MM.1S (cell line): ENCODE measurements at regions not wholly inside any gene's neighbourhood (a gene's known extent, or its start where the extent isn't known, plus 50 kb on each side); places are given as distances from the start of the nearest gene placed in this dataset.

ENCODE experiments used
- DNase-seq: peaks from one replicate; pipeline ENCODE4 v3.0.0-alpha.2; 2015
- H2AFZ ChIP-seq: fragments of 300-600 bp; sonication (generic); 2 replicates; pipeline ENCODE4 v1.6.0; 2016; ENCODE audit warnings: antibody characterized with exemption, low read length
- H3F3A ChIP-seq: fragments of 300-600 bp; sonication (generic); 2 replicates; pipeline ENCODE4 v1.6.1; 2016; ENCODE audit warnings: mild to moderate bottlenecking, antibody characterized with exemption, low read length, moderate library complexity, mixed read lengths; ENCODE audit not compliant: insufficient read depth
- H3K27ac ChIP-seq: fragments of 300-600 bp; sonication (generic); 2 replicates; pipeline ENCODE4 v1.5.1; 2016; ENCODE audit warnings: mild to moderate bottlenecking, low read length
- H3K27me3 ChIP-seq: fragments of 300-600 bp; sonication (generic); replicated peaks from 2 replicates; pipeline ENCODE4 v1.6.0; 2016; ENCODE audit warnings: low read length; ENCODE audit not compliant: insufficient read depth
- H3K36me3 ChIP-seq: fragments of 300-600 bp; sonication (generic); replicated peaks from 2 replicates; pipeline ENCODE4 v1.6.1; 2016; ENCODE audit warnings: mild to moderate bottlenecking, low read length, mixed read lengths; ENCODE audit not compliant: insufficient read depth
- H3K4me1 ChIP-seq: fragments of 300-600 bp; sonication (generic); 2 replicates; pipeline ENCODE4 v1.6.1; 2016; ENCODE audit warnings: low read length, mixed read lengths
- H3K4me2 ChIP-seq: fragments of 300-600 bp; sonication (generic); 2 replicates; pipeline ENCODE4 v1.6.0; 2016; ENCODE audit warnings: low read depth, low read length
- H3K4me3 ChIP-seq: fragments of 300-600 bp; sonication (generic); 2 replicates; pipeline ENCODE4 v1.5.1; 2016; ENCODE audit warnings: low read length, mixed read lengths
- H3K79me2 ChIP-seq: fragments of 300-600 bp; sonication (generic); 2 replicates; pipeline ENCODE4 v1.6.1; 2016; ENCODE audit warnings: mixed run types, low read length, mixed read lengths
- H3K9ac ChIP-seq: fragments of 300-600 bp; sonication (generic); 2 replicates; pipeline ENCODE4 v1.6.1; 2016; ENCODE audit warnings: low read length, mixed read lengths
- H3K9me2 ChIP-seq: fragments of 300-600 bp; sonication (generic); replicated peaks from 2 replicates; pipeline ENCODE4 v1.6.1; 2016; ENCODE audit warnings: mild to moderate bottlenecking, low read length, mixed read lengths; ENCODE audit not compliant: insufficient read depth
- H3K9me3 ChIP-seq: fragments of 300-600 bp; sonication (generic); replicated peaks from 2 replicates; pipeline ENCODE4 v1.6.1; 2016; ENCODE audit warnings: mild to moderate bottlenecking, low read length, mixed read lengths; ENCODE audit not compliant: insufficient read depth
- H4K20me1 ChIP-seq: fragments of 300-600 bp; sonication (generic); 2 replicates; pipeline ENCODE4 v1.6.1; 2016; ENCODE audit warnings: mild to moderate bottlenecking, low read length, moderate library complexity, mixed read lengths; ENCODE audit not compliant: insufficient read depth
- EZH2 ChIP-seq: fragments of 300-600 bp; sonication (generic); optimal IDR thresholded peaks from 2 replicates; pipeline ENCODE3; 2017; ENCODE audit warnings: low read depth, mild to moderate bottlenecking, antibody characterized with exemption, low read length, mixed read lengths
- EZH2phosphoT487 ChIP-seq: fragments of 300-600 bp; sonication (generic); IDR thresholded peaks from 2 replicates; pipeline ENCODE4 v1.6.1; 2018; ENCODE audit warnings: antibody characterized with exemption, low read length
- TF ChIP-seq, protein P1 (sequence below): fragments of 300-600 bp; sonication (generic); IDR thresholded peaks from 2 replicates; pipeline ENCODE4 v1.5.1; 2016; ENCODE audit warnings: antibody characterized with exemption, low read length, mixed read lengths

DNA sequence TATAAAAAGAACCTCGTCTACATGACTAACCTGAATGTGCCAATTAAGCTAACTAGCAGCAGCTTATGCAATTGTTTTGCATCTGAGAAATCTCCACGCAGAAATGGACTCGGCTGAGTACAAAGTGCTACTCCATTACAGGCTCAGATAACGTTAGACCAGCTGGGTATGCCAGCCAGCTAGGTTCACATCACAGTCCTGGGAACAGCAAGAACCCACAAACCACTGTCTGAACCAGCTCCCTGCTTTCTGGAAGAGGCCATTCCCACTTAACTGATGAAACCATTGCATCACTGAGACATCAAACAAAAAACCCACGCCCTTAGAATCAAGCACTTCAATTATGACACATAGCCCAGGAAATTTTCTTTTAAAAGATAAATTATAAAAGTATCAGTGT, 202.7 kb downstream of the CYRIA start:
- Histone ChIP-seq H3K27me3 (no peaks in the 10 kb centered on the region), H3K9me3 (no peaks in the 10 kb centered on the region), H3K36me3 (no peaks in the 10 kb centered on the region), H3K27ac (no peak overlapping the region), H4K20me1 (no peaks in the 10 kb centered on the region), H3K79me2 (no peaks in the 10 kb centered on the region), H2AFZ (no peak overlapping the region), H3F3A (no peaks in the 10 kb centered on the region), H3K4me2 (no peak overlapping the region), H3K9ac (no peak overlapping the region), H3K4me3 (no peak overlapping the region), H3K9me2 (no peaks in the 10 kb centered on the region), H3K4me1 (no peaks in the 10 kb centered on the region)
- TF ChIP-seq EZH2 (no peak), EZH2phosphoT487 (no peak)
- TF ChIP-seq, protein P1, sequence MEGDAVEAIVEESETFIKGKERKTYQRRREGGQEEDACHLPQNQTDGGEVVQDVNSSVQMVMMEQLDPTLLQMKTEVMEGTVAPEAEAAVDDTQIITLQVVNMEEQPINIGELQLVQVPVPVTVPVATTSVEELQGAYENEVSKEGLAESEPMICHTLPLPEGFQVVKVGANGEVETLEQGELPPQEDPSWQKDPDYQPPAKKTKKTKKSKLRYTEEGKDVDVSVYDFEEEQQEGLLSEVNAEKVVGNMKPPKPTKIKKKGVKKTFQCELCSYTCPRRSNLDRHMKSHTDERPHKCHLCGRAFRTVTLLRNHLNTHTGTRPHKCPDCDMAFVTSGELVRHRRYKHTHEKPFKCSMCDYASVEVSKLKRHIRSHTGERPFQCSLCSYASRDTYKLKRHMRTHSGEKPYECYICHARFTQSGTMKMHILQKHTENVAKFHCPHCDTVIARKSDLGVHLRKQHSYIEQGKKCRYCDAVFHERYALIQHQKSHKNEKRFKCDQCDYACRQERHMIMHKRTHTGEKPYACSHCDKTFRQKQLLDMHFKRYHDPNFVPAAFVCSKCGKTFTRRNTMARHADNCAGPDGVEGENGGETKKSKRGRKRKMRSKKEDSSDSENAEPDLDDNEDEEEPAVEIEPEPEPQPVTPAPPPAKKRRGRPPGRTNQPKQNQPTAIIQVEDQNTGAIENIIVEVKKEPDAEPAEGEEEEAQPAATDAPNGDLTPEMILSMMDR = no peak
- DNase-seq = no peak

GRCh38 chr2:16461672-16462071, 204.0 kb downstream of the CYRIA start:
- no peak overlapping the region for H3K9ac ChIP-seq
- no peaks in the 10 kb centered on the region for H3F3A ChIP-seq
- H3K36me3 ChIP-seq = no peaks in the 10 kb centered on the region
- no peaks in the 10 kb centered on the region for H3K27me3 ChIP-seq
- H2AFZ ChIP-seq = no peak overlapping the region
- no peak overlapping the region for H3K4me2 ChIP-seq
- no peaks in the 10 kb centered on the region for H3K79me2 ChIP-seq
- no peaks in the 10 kb centered on the region for H3K4me1 ChIP-seq
- H4K20me1 ChIP-seq = no peaks in the 10 kb centered on the region
- no peaks in the 10 kb centered on the region for H3K9me3 ChIP-seq
- no peaks in the 10 kb centered on the region for H3K9me2 ChIP-seq
- no peak for DNase-seq
- H3K4me3 ChIP-seq = no peak overlapping the region
- no peak for TF ChIP-seq EZH2phosphoT487
- H3K27ac ChIP-seq = no peak overlapping the region

- TF ChIP-seq EZH2 = no peak
- TF ChIP-seq EZH2phosphoT487 = no peak
- TF ChIP-seq, protein P1 = no peak
Observed at GRCh38 chr2:16459606-16460005, 206.0 kb downstream of the CYRIA start.

DNA sequence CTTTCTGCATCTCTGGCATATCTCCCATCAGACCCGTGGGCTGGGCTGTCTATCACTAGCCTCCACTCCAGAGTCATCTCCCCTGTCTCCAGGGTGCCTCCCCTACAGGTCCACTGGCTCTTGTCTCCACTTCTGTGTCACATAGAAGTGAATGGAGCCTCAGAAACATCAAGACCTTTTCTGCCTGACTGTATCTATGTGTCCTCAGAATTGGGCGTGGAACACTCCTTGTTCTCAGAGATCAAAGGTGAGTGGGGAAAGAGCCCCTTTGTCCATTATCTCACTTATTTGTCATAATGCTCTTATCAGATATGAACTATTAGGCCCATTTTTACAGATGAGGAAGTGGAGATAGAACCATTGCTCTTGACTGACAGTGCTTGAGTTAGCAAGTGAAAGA, 211.0 kb downstream of the CYRIA start:
- Histone ChIP-seq H3K4me2 (no peak overlapping the region), H2AFZ (no peak overlapping the region), H3K9me3 (no peaks in the 10 kb centered on the region), H3K79me2 (no peaks in the 10 kb centered on the region), H3K4me1 (no peaks in the 10 kb centered on the region), H3K4me3 (no peak overlapping the region), H3F3A (no peaks in the 10 kb centered on the region), H3K27ac (no peak overlapping the region), H3K36me3 (no peaks in the 10 kb centered on the region), H3K9me2 (no peaks in the 10 kb centered on the region), H4K20me1 (no peaks in the 10 kb centered on the region), H3K9ac (no peak overlapping the region), H3K27me3 (no peaks in the 10 kb centered on the region)
- no peak for DNase-seq
- TF ChIP-seq EZH2 = no peak
- TF ChIP-seq EZH2phosphoT487 = no peak
- TF ChIP-seq, protein P1 = no peak

More at GRCh38 chr2:16459606-16460005, 206.0 kb downstream of the CYRIA start:
- Histone ChIP-seq H3K9ac (no peak overlapping the region), H3K27me3 (no peaks in the 10 kb centered on the region), H3K27ac (no peak overlapping the region), H3F3A (no peaks in the 10 kb centered on the region), H3K4me3 (no peak overlapping the region), H4K20me1 (no peaks in the 10 kb centered on the region), H3K4me2 (no peak overlapping the region), H3K36me3 (no peaks in the 10 kb centered on the region), H2AFZ (no peak overlapping the region), H3K4me1 (no peaks in the 10 kb centered on the region), H3K79me2 (no peaks in the 10 kb centered on the region), H3K9me3 (no peaks in the 10 kb centered on the region), H3K9me2 (no peaks in the 10 kb centered on the region)
- no peak for DNase-seq
